Esophagus muscularis mucosa (tissue), 3 donors: ENCODE measurements at regions not wholly inside any gene's neighbourhood (a gene's known extent, or its start where the extent isn't known, plus 50 kb on each side); places are given as distances from the start of the nearest gene placed in this dataset.

ENCODE experiments used
- POLR2A ChIP-seq: fragments of 450-650 bp; IDR thresholded peaks from one replicate; pipeline ENCODE4 v1.6.1; 2017; ENCODE audit warnings: antibody characterized with exemption, moderate library complexity, mild to moderate bottlenecking, low read depth
- POLR2AphosphoS5 ChIP-seq, 2 donors: sonication (generic); formaldehyde crosslinking; IDR thresholded peaks; one replicate each; pipeline ENCODE4 v1.6.1; 2017; ENCODE audit warnings: antibody characterized with exemption in 2 of 2
- TF ChIP-seq, protein P1 (sequence below), 3 experiments: fragments of 200-600 bp in 2 of 3; fragments of 450-650 bp in 1 of 3; sonication (generic) in 2 of 3; IDR thresholded peaks; one replicate each; pipeline ENCODE4 v1.5.1; 2017 to 2019; ENCODE audit warnings: antibody characterized with exemption in 3 of 3, mild to moderate bottlenecking in 2 of 3, moderate library complexity in 1 of 3

GRCh38 chr7:13727751-13728150 lies 261.7 kb downstream of the ETV1 start:
- TF ChIP-seq POLR2AphosphoS5 (IDR thresholded peaks at IDR 0.05): no peak
- TF ChIP-seq, protein P1, sequence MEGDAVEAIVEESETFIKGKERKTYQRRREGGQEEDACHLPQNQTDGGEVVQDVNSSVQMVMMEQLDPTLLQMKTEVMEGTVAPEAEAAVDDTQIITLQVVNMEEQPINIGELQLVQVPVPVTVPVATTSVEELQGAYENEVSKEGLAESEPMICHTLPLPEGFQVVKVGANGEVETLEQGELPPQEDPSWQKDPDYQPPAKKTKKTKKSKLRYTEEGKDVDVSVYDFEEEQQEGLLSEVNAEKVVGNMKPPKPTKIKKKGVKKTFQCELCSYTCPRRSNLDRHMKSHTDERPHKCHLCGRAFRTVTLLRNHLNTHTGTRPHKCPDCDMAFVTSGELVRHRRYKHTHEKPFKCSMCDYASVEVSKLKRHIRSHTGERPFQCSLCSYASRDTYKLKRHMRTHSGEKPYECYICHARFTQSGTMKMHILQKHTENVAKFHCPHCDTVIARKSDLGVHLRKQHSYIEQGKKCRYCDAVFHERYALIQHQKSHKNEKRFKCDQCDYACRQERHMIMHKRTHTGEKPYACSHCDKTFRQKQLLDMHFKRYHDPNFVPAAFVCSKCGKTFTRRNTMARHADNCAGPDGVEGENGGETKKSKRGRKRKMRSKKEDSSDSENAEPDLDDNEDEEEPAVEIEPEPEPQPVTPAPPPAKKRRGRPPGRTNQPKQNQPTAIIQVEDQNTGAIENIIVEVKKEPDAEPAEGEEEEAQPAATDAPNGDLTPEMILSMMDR (IDR thresholded peaks at IDR 0.05): no peak
- no peak for TF ChIP-seq POLR2A
